ENCODE measurements at regions not wholly inside any gene's neighbourhood (a gene's known extent, or its start where the extent isn't known, plus 50 kb on each side); places are given as distances from the start of the nearest gene placed in this dataset.
A peak's percentile ranks its signal among the peaks of the same experiment; 100 is the strongest.

DNA sequence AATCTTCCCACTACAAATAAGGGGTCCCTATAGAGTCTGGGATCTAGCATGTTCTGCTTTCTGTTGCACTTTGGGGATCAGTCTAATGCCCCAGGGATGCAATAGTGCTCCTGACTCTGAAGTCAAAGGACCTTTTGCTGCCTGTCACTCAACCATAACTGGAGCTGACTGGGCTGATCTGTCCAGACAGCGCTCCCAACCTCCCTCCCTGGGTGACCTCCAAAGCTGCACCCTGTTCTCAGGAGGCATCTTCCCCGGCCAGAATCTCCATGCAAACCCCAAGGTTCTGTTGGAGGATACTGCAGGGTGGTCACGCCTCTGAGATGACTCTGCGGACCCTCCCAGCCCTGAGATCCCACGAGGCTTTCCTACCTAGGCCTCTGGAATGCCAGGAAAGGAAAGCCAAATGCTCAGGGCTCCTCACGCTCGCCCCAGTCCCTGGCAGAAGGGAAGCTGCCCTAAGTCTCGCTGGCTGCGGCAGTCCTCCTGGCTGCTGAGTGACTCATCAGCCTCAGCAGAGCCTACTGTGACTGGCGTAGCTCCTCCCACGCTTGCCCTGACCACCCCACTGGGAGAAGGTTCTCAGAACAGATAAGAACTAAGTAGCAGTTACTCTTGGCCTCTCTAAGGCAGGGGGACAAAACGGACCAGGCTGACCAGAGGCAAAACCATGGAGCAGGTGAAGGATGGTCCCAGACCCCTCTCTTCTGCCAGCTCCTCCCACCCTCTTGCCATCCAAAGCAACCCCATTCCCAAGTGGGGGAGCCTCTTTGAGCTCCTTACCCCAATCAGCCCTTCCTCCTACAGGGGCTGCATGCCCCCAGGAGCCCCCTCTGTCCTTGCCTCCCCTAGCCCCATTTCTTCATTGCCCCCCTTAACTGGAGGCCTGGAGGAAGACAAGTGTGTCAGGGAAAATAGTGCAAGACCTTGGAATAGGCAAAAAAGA is 124.1 kb upstream of the TNRC6C start:
- FAIRE-seq (no peak), DNase-seq (ENCODE audit: low spot score) (peak; percentile 20), ATAC-seq (peak; percentile 74)
- WGBS (ENCODE audit: low lambda C conversion rate) = 31% methylated on average over 7 of the region's 12 CpGs
- H3K36me3 ChIP-seq (replicated peaks in 1 of 2; ENCODE audit: control insufficient read depth in 1 of 2, insufficient read depth in 2 of 2, low read length in 2 of 2) = no peaks in the 10 kb centered on the region
- intact Hi-C loops (cut with micrococcal nuclease; ENCODE audit: unreplicated experiment) = loop anchor here (1.0 kb wide), 1 partner anchor 48 kb away; no protein-coding TSS in a partner anchor
- H3K4me1 ChIP-seq (ENCODE audit: insufficient read depth, low read length) = no peaks in the 10 kb centered on the region
- TF ChIP-seq ZNF850 (CRISPR knock-in tag; conservative IDR thresholded peaks at IDR 0.05) = no peak
- no peak for TF ChIP-seq ZHX1 (CRISPR knock-in tag; IDR thresholded peaks at IDR 0.05; ENCODE audit: low read depth)
- no peak for TF ChIP-seq HCFC1 (IDR thresholded peaks at IDR 0.05; ENCODE audit: low read depth, low read length)
- no peak for TF ChIP-seq ARNTL (CRISPR knock-in tag; IDR thresholded peaks at IDR 0.05)
- TF ChIP-seq, protein P1, sequence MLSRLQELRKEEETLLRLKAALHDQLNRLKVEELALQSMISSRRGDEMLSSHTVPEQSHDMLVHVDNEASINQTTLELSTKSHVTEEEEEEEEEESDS (CRISPR knock-in tag; IDR thresholded peaks at IDR 0.05; ENCODE audit: borderline replicate concordance) = no peak
- peak; percentile 88 for TF ChIP-seq FOSL2 (CRISPR knock-in tag; IDR thresholded peaks at IDR 0.05)
- no peak for TF ChIP-seq NR2F6 (IDR thresholded peaks at IDR 0.05)
- TF ChIP-seq NR2F6 (CRISPR knock-in tag; IDR thresholded peaks at IDR 0.05) = no peak
- no peak for TF ChIP-seq AHR (CRISPR knock-in tag; IDR thresholded peaks at IDR 0.05)
- TF ChIP-seq ZNF263 (CRISPR knock-in tag; IDR thresholded peaks at IDR 0.05) = peak; percentile 41; the same call in 1 of the 2 replicates
- no peak for TF ChIP-seq ZNF225 (CRISPR knock-in tag; IDR thresholded peaks at IDR 0.05)
- no peaks in the 10 kb centered on the region for H3K79me2 ChIP-seq (ENCODE audit: insufficient read depth, low read length)
- no peaks in the 10 kb centered on the region for H4K20me1 ChIP-seq (ENCODE audit: insufficient read depth, low read length)
- H3K4me3 ChIP-seq (replicated peaks in 1 of 3; ENCODE audit: insufficient read depth in 1 of 3, low read depth in 2 of 3, low read length in 3 of 3) = no peak overlapping the region
- no peak overlapping the region for H3K9ac ChIP-seq (ENCODE audit: insufficient read depth, low read depth, low read length)
- no peak overlapping the region for H2AFZ ChIP-seq (ENCODE audit: low read length)
- no TSS peak for BruUV-seq (replicated peaks)
- H3K27me3 ChIP-seq (ENCODE audit: control insufficient read depth in 1 of 2, insufficient read depth in 2 of 2, low read length in 2 of 2) = peaks cover 5 to 62% of the 10 kb centered on the region in 2 experiments
- in situ Hi-C loops (cut with HindIII; ENCODE audit: extremely low pct_ligation_motif_present, low pct_unique_long_range_greater_than_20kb) = no loop called here
- no peak overlapping the region for H3K27ac ChIP-seq (ENCODE audit: extremely low read length, insufficient read depth, low read length)
- ChIA-PET POLR2A (no interaction called here), CTCF (ENCODE audit: low intra/inter-chr PET ratio, low total read pairs) (no interaction called here)
- no peaks in the 10 kb centered on the region for H3K9me3 ChIP-seq (ENCODE audit: low read length)
- no peak overlapping the region for H3K4me2 ChIP-seq (ENCODE audit: low read depth, low read length)

Data from HepG2 (cell line).